HG02763 (cell line): ENCODE measurements at regions not wholly inside any gene's neighbourhood (a gene's known extent, or its start where the extent isn't known, plus 50 kb on each side); places are given as distances from the start of the nearest gene placed in this dataset.

Source experiments
- ATAC-seq: cut with Tn5 transposase; IDR thresholded peaks from one replicate; pipeline ENCODE4 v1.9.1; 2021; ENCODE audit warnings: mild to moderate bottlenecking, moderate library complexity; ENCODE audit not compliant: unreplicated experiment

- ATAC-seq, result no peak
These were observed 57.0 kb upstream of the MSN start for GRCh38 chrX:65610481-65610880.

- no peak for ATAC-seq
These were observed 57.4 kb upstream of the MSN start for GRCh38 chrX:65610040-65610439.

GRCh38 chrX:65609237-65609636, 58.2 kb upstream of the MSN start:
- no peak for ATAC-seq

GRCh38 chrX:65608026-65608425, 59.4 kb upstream of the MSN start:
- ATAC-seq, result no peak

- peak; percentile 84 for ATAC-seq
These were observed 60.2 kb upstream of the MSN start for GRCh38 chrX:65607070-65607742.

- ATAC-seq, result no peak
These were observed 65.3 kb upstream of the MSN start for GRCh38 chrX:65602221-65602560.

GRCh38 chrX:65601530-65602220, 65.8 kb upstream of the MSN start:
- ATAC-seq, result peak; percentile 61

GRCh38 chrX:65601126-65601525, 66.3 kb upstream of the MSN start:
- ATAC-seq, result no peak

GRCh38 chrX:65600106-65600505, 65.5 kb upstream of the LAS1L start:
- no peak for ATAC-seq

- no peak for ATAC-seq
These were observed 64.1 kb upstream of the LAS1L start for GRCh38 chrX:65598559-65599147.

GRCh38 chrX:65596270-65597034, 61.9 kb upstream of the LAS1L start:
- peak; percentile 52 for ATAC-seq

- ATAC-seq, result peak; percentile 88
These were observed 60.9 kb upstream of the LAS1L start for GRCh38 chrX:65595460-65595876.

GRCh38 chrX:65591206-65591605, 56.6 kb upstream of the LAS1L start:
- no peak for ATAC-seq

GRCh38 chrX:65589304-65589703, 54.7 kb upstream of the LAS1L start:
- ATAC-seq, result no peak

- ATAC-seq, result no peak
These were observed 54.2 kb upstream of the LAS1L start for GRCh38 chrX:65588795-65589194.

GRCh38 chrX:65587616-65588526, 53.3 kb upstream of the LAS1L start:
- ATAC-seq, result no peak

GRCh38 chrX:65586491-65586890, 51.9 kb upstream of the LAS1L start:
- ATAC-seq, result no peak

- peak; percentile 32 for ATAC-seq
These were observed 50.6 kb upstream of the LAS1L start for GRCh38 chrX:65585226-65585625.
